ENCODE measurements at regions not wholly inside any gene's neighbourhood (a gene's known extent, or its start where the extent isn't known, plus 50 kb on each side); places are given as distances from the start of the nearest gene placed in this dataset.

GRCh38 chr1:57591842-57592241, 168.0 kb upstream of the DAB1 start:
- TF ChIP-seq MAX (IDR thresholded peaks at IDR 0.05), result no peak
- TF ChIP-seq CTCF (IDR thresholded peaks at IDR 0.05; ENCODE audit: low read depth, low read length, missing input control), result no peak
- no peak for TF ChIP-seq GABPA (IDR thresholded peaks at IDR 0.05 in 1 of 2, conservative IDR thresholded peaks at IDR 0.05 in 1 of 2)
- TF ChIP-seq REST (IDR thresholded peaks at IDR 0.05), result no peak

Measured in liver (tissue), 3 donors.